Thyroid gland (tissue), 4 donors: ENCODE measurements at regions not wholly inside any gene's neighbourhood (a gene's known extent, or its start where the extent isn't known, plus 50 kb on each side); places are given as distances from the start of the nearest gene placed in this dataset.

Source experiments
- POLR2A ChIP-seq, 2 donors: fragments of 450-650 bp; IDR thresholded peaks; one replicate each; pipeline ENCODE4 v1.6.1; 2017; ENCODE audit warnings: antibody characterized with exemption in 2 of 2, mild to moderate bottlenecking in 2 of 2, moderate library complexity in 1 of 2
- TF ChIP-seq, protein P1 (sequence below), 6 experiments: fragments of 200-600 bp in 3 of 6; fragments of 450-650 bp in 3 of 6; sonication (generic) in 3 of 6; IDR thresholded peaks; one replicate each; pipeline ENCODE4 v1.5.1; 2016 to 2019; ENCODE audit warnings: antibody characterized with exemption in 6 of 6, mild to moderate bottlenecking in 2 of 6, inconsistent platforms in 1 of 6, moderate library complexity in 1 of 6

DNA sequence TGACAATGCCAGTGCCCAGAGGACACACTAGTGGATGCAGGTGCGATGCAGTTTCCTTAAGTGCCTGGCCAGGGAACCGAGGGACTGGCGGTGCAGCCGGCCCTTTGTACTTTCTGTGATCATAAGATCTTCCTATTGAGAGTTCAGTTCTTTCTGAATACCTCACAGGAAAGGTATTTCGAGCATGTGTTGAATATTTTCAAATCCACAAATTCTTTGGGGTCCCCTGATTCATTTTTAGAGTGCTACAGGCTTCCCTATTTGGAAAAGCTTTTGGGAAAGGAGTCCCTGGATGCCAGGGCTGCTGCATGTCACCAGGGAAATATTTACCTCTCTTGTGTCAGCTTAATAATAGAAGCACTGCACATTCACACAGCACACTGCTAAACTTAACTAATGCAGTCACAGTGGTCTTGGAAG lies 281.5 kb downstream of the GADD45G start:
- TF ChIP-seq, protein P1, sequence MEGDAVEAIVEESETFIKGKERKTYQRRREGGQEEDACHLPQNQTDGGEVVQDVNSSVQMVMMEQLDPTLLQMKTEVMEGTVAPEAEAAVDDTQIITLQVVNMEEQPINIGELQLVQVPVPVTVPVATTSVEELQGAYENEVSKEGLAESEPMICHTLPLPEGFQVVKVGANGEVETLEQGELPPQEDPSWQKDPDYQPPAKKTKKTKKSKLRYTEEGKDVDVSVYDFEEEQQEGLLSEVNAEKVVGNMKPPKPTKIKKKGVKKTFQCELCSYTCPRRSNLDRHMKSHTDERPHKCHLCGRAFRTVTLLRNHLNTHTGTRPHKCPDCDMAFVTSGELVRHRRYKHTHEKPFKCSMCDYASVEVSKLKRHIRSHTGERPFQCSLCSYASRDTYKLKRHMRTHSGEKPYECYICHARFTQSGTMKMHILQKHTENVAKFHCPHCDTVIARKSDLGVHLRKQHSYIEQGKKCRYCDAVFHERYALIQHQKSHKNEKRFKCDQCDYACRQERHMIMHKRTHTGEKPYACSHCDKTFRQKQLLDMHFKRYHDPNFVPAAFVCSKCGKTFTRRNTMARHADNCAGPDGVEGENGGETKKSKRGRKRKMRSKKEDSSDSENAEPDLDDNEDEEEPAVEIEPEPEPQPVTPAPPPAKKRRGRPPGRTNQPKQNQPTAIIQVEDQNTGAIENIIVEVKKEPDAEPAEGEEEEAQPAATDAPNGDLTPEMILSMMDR (IDR thresholded peaks at IDR 0.05), result no peak
- no peak for TF ChIP-seq POLR2A (IDR thresholded peaks at IDR 0.05)
